HG03135 (cell line): ENCODE measurements at regions not wholly inside any gene's neighbourhood (a gene's known extent, or its start where the extent isn't known, plus 50 kb on each side); places are given as distances from the start of the nearest gene placed in this dataset.

Experiments used
- ATAC-seq: cut with Tn5 transposase; IDR thresholded peaks from one replicate; pipeline ENCODE4 v1.9.1; 2021; ENCODE audit warnings: mild to moderate bottlenecking, moderate library complexity; ENCODE audit not compliant: unreplicated experiment

DNA sequence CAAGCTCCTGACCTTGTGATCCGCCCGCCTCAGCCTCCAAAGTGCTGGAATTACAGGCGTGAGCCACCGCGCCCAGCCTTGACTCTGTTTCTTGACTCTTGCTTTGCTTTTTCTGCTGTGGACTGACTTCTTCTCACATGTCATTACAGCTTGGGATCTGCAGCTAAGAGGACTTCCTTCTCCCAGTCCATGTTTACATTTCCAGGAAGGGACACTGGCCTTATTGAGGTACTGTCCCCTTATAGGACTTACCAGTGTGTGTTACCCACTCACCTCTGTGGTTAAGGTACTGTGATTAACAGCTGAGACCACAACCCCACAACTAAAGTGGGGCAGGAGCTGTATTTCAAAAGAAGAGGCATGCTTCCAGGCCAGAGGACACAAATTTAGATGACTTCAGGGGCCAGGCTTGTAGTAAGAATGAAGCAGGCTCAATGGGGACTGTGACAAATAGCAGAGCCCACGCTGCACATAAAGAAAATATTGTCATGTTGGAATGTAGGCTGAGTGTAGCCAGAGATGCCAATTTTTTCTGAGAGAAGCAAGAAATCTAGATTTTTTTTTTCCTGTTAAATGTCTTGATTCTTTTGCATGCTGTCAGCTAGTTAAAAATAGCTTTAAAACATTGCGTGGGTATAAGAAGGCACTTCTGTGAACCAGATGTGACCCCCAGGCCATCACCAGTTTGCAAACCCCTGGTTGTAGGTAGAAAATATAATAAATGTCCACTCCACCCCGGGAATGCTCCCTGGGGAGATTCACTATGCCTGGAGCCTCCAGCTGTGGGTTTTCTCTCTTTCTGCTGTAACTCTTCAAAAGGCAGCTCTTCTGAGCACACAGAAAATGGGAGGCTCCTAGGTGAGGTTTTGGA is 75.0 kb downstream of the PTPDC1 start:
- no peak for ATAC-seq

DNA sequence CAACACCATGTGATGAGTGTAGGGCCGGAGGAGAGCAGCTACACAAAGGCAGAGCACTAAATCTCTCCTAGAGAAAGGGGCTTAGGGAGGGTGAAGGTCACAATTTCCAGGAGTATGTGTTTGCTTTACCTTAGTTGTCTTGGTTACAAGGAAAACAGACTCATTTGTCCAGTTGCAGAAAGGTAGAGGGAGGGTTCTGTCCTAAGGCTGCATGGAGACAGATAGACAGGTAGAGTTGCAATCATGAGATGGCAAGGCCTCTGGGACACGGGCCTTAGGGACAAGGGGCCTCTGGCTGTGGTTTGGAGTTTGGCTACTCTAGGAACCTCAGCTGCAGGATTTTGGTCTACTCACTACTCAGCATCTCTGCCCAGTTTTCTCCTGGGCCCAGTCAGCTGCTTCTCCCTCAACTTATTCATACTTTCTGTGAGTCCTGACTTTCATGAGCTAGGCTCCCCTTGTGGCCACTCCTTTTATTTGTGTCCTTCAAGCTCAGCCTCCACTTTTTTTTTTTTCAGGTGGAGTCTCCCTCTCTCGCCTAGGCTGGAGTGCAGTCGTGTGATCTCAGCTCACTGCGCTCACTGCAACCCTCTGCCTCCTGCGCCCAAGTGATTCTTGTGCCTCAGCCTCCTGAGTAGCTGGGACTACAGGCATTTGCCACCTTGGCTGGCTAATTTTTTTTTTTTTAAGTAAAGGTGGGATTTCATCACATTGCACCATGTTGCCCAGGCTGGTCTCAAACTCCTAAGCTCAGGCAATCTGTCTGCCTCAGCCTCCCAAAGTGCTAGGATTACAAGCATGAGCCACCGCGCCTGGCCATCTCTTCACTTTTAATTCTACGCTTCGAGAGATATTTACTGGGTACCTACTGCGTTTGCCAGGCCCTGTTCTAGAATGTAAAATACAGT is 76.6 kb downstream of the PTPDC1 start:
- no peak for ATAC-seq

DNA sequence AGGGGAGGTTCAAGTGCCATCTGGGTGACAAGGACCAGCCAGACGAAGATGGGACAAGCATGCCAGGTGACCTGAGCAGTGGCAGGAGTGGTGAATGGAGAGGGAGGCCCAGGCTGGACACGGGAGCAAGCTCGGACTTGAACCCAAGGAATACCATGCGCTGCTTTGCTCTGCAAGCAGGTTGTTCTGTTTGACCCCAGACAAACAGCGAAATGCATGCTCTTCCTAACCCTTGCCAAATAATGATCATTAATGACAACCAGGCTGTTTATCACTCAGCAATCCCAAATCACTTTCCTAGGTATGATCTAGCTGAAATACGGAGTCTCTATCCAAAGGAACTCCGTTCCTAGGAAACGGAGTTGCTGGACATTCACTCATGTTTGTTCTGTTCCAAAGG is 77.4 kb downstream of the PTPDC1 start:
- ATAC-seq = no peak

GRCh38 chr9:94164806-94165549 is 80.7 kb downstream of the PTPDC1 start:
- ATAC-seq = no peak

- peak; percentile 89 for ATAC-seq
These were observed 81.5 kb downstream of the PTPDC1 start for GRCh38 chr9:94165592-94166235.

- ATAC-seq = peak; percentile 61
These were observed 82.1 kb downstream of the PTPDC1 start for GRCh38 chr9:94166236-94166975.

- ATAC-seq = peak; percentile 0
These were observed 82.7 kb downstream of the PTPDC1 start for GRCh38 chr9:94166976-94167346.

DNA sequence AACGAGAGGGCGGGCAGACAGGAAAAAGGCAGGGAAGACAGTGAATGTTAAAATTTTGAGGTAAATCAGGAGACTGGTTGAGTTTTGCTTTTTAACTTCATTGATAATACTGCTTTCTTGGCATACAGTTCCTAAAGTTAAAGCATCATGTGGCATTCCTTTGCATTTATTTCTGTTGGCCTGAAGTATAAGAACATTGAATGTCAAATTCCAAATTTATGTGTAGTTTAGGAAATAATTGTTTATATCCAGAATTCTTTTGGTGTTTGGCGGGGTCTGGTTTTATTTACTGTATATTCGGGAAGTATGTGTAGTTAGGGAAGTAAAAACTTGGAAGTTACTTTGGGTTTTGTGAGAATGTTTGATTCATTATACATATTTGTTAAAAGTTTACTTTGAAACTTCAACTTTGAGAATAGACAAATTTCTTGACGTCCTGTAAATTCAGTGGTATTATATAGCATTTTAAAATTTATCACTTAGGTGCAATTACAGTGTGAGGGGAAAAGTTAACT is 83.2 kb downstream of the PTPDC1 start:
- no peak for ATAC-seq

GRCh38 chr9:94168203-94169000 is 84.1 kb downstream of the PTPDC1 start:
- ATAC-seq = no peak

GRCh38 chr9:94169968-94170367 is 85.7 kb downstream of the PTPDC1 start:
- no peak for ATAC-seq

GRCh38 chr9:94173632-94174031 is 85.5 kb upstream of the ZNF169 start:
- ATAC-seq = no peak

- no peak for ATAC-seq
These were observed 84.9 kb upstream of the ZNF169 start for GRCh38 chr9:94174164-94174563.

DNA sequence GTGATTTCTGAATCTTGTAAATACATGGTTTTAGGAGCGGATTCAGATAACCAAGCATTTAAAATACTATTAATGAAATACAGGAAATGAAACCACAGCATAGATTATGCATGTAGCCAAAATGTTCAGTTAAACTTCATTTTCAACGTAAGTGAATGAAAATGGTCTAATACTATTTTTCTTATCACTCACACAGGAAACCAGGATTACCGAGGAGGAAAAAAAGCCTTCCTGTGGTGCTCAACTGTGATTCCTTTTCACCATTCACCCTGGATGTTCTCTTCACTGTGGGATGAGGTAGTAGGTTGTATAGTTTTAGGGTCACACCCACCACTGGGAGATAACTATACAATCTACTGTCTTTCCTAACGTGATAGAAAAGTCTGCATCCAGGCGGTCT is 83.4 kb upstream of the ZNF169 start:
- ATAC-seq = no peak

DNA sequence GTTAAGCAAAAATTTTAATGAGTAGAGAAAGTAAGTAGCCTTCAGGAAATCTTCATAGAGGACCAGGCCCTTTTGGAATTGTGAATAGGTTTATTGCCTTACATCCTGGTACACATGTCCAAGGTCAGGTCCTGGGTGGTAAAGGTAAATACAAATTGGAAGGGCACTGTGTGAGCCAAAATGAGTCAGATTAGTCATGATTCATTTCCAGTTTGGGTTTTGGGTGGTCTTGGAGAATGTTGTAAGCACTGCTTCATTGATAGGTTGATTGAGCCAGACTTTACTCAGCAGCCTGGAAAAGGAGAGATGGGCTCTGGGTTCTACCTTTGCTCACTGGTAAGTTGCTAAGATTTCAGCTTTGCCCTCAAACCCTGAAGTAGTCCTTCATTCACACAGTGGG is 82.5 kb upstream of the ZNF169 start:
- ATAC-seq = no peak

DNA sequence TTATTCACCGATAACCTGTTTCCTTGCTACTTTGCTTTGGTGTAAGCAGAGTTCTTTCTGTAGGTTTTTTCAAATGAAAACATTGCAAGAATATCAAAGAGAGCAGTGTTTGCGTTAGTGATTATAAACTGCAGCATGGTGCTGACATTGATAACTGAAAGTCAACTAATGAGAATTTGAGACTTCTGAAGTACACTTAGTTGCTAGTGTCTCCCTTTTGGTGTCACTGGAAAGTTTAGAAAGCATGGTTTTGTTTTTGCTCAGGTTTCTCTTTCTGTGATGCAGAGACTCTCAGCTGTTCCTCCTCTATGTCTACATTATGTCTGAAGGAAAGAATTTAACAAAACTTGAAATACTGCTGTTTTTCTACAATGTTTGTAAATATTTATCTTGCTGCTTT is 80.2 kb upstream of the ZNF169 start:
- no peak for ATAC-seq

DNA sequence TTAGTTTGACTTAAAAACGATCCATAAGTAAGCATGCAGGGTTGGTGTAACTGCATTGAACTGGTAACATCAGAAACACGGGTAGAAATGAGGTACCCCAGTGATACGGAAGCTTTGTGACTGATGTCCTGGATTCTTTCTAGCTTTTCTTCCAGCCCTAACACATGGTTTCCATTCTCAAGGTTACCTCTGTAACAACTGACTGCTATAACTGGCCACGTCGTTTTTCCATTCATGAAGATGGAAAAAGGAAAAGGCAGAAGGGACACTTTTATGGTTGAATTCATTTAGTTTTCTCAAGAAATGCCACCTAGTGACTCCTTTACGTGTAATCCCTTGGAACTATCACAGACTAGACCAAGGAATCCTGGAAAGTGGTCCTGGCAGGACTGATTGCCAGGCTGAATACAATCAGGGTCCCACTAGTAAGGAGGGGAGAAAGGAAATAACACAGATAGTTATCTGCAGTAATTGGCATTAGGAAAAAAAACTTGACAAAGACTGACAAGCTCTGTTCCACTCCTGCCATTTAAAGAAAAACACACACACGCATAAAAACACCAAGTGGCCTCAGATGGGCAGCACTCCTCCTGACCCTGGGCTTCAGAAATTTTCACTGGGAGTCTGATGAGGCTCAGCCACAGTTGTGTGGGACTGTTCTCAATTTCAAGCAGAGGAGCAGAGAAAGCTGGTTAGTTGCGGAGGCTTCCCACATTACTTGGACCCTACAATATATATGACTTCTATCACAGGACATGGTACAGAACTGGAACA is 77.5 kb upstream of the ZNF169 start:
- no peak for ATAC-seq

DNA sequence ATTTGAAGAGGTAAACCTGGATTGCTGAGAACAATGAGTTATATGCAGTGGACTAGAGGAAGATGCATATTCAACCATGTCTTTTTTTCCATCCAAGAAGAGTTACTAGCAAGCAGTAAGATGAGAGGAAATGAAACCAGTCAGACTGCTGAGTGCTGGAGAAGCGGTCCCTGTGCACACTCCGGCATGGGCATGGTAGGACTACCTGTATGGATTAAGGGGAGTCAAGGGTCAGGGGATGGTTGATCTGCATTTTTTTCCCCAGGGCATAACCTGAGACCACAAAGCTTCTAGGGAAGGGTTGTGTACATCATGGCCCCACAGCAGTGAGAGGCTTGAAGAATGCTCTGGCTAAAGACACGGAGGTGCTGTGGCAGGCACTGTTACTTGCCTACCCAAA is 76.6 kb upstream of the ZNF169 start:
- no peak for ATAC-seq

- ATAC-seq = no peak
These were observed 75.7 kb upstream of the ZNF169 start for GRCh38 chr9:94183240-94183999.
